C4-2B (cell line): ENCODE measurements at regions not wholly inside any gene's neighbourhood (a gene's known extent, or its start where the extent isn't known, plus 50 kb on each side); places are given as distances from the start of the nearest gene placed in this dataset.
"Not testable (repeated sequence)": the region's sequence is repeated elsewhere in the genome, so short reads cannot be mapped to it uniquely, and the experiment has no call there.

Source experiments
- H3K27ac ChIP-seq: fragments of 450-650 bp; 2 replicates; pipeline ENCODE4 v1.5.1; 2017
- CTCF ChIP-seq: fragments of 450-650 bp; conservative IDR thresholded peaks from 2 replicates; pipeline ENCODE4 v1.5.1; 2017; ENCODE audit warnings: mild to moderate bottlenecking
- ZFX ChIP-seq: fragments of 450-650 bp; IDR thresholded peaks from 2 replicates; pipeline ENCODE4 v1.6.1; 2017

DNA sequence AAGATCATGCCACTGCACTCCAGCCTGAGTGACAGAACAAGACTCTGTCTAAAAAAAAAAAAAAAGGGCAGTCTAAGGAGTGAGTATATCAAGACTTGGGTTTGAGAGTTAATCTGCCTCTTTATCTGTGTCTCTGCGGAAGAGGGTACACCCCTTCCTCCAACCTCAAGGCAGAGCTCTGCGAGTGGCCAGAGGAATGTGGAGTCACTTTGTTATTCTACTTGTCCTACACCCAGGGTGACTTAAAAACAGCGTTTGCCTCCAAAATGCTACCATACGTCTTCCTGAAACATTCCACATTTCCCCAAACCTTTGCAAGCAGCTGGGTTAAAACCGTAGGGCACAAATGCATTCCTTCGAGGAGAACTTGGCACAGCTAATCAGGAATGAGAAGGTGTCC lies 199.9 kb downstream of the SHOX start:
- TF ChIP-seq ZFX (no peak), CTCF (no peak)
- no peak overlapping the region for H3K27ac ChIP-seq

DNA sequence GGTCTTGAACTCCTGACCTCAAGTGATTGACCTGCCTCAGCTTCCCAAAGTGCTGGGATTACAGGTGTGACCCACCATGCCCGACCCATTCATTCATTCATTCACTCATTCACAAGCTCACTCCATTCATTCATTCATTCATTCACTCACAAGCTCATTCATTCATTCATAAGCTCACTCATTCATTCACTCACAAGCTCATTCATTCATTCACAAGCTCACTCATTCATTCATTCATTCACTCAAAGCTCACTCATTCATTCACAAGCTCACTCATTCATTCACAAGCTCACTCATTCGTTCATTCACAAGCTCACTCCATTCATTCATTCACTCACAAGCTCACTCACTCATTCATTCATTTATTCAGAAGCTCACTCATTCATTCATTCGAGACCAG lies 198.6 kb downstream of the SHOX start:
- no peak for TF ChIP-seq CTCF
- no peak for TF ChIP-seq ZFX
- H3K27ac ChIP-seq = no peak overlapping the region

DNA sequence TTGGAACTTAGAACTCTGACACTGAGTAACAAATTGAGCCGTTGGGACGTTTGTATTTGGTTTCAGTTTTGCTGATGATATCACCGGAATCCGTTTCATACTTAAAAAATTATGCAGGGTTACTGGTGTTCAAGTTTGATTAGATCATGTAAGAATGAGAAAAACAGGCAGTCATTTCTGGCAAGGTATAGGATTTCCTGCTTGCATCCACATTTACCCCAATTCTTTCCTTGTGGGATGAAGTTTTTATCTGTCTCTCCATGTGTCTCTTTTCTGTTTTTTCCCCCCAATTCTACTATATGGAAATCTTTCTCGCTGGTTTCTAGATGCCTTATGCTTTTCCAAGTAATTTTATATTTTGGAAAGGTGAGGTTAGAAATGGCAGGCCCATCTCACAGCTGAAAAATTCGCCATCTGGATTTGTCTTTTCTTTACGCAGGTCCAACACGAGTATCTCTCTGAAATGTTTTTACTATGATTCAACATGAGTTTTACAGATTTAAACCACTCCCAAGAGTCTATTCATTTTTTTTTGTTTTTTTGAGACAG lies 197.9 kb downstream of the SHOX start:
- TF ChIP-seq ZFX (no peak), CTCF (no peak)
- no peak overlapping the region for H3K27ac ChIP-seq

- TF ChIP-seq CTCF = no peak
- TF ChIP-seq ZFX = no peak
- no peak overlapping the region for H3K27ac ChIP-seq
Measured at GRCh38 chrX:826448-826847, 195.9 kb downstream of the SHOX start.

GRCh38 chrX:825991-826390 lies 195.4 kb downstream of the SHOX start:
- no peak overlapping the region for H3K27ac ChIP-seq
- no peak for TF ChIP-seq CTCF
- no peak for TF ChIP-seq ZFX

DNA sequence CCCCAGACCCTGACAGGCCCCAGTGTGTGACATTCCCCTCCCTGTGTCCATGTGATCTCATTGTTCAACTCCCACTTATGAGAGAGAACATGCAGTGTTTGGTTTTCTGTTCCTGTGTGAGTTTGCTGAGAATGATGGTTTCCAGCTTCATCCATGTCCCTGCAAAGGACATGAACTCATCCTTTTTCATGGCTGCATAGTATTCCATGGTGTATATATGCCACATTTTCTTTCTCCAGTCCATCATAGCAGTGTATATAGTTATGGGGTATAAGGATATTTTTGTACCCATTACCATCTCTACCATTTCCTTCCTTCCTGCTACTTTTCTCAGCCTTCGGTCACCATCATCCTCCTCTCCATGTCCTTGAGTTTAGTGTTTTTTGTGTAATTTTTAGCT lies 192.5 kb downstream of the SHOX start:
- H3K27ac ChIP-seq = not testable (repeated sequence)

- TF ChIP-seq ZFX (no peak), CTCF (no peak)
Measured at GRCh38 chrX:821327-822107, 190.9 kb downstream of the SHOX start.

GRCh38 chrX:819684-820083 lies 189.1 kb downstream of the SHOX start:
- no peak for TF ChIP-seq CTCF
- no peak for TF ChIP-seq ZFX
- H3K27ac ChIP-seq = no peak overlapping the region

More at GRCh38 chrX:821327-822107, 190.9 kb downstream of the SHOX start:
- no peak overlapping the region for H3K27ac ChIP-seq
